Lower leg skin (tissue), 4 donors: ENCODE measurements at regions not wholly inside any gene's neighbourhood (a gene's known extent, or its start where the extent isn't known, plus 50 kb on each side); places are given as distances from the start of the nearest gene placed in this dataset.

ENCODE experiments used
- DNase-seq, 2 donors: peaks; one replicate each; pipeline ENCODE4 v3.0.0-alpha.2; 2019; ENCODE audit warnings: low spot score in 2 of 2
- H3K4me3 ChIP-seq: fragments of 200-600 bp; sonication (generic); 2 replicates; pipeline ENCODE4 v1.5.1; 2017; ENCODE audit warnings: mild to moderate bottlenecking, low read depth; ENCODE audit not compliant: poor library complexity, severe bottlenecking
- POLR2A ChIP-seq, 2 donors: fragments of 450-650 bp; IDR thresholded peaks; one replicate each; pipeline ENCODE4 v1.6.1; 2016 to 2017; ENCODE audit warnings: antibody characterized with exemption in 2 of 2, mild to moderate bottlenecking in 1 of 2, moderate library complexity in 1 of 2
- WGBS, 2 donors: methylation state at CpG; one replicate each; pipeline ENCODE4 v1.1.5; 2018; 5-methylcytosine and 5-hydroxymethylcytosine counted together
- intact Hi-C: fragments of 100-400 bp; cut with DNase I; formaldehyde crosslinking; loops from one replicate; pipeline ENCODE4 v1.15.0; 2023; ENCODE audit warnings: low total_unique reads
- TF ChIP-seq, protein P1 (sequence below), 3 donors: fragments of 450-650 bp; IDR thresholded peaks; one replicate each; pipeline ENCODE4 v1.5.1; 2016; ENCODE audit warnings: antibody characterized with exemption in 3 of 3, mild to moderate bottlenecking in 3 of 3, moderate library complexity in 2 of 3

- DNase-seq: no peak
- intact Hi-C loops: no loop called here
- WGBS, 2 donors: 84 to 87% methylated on average over 10 of the region's 10 CpGs
- no peak for TF ChIP-seq POLR2A (IDR thresholded peaks at IDR 0.05)
- TF ChIP-seq, protein P1, sequence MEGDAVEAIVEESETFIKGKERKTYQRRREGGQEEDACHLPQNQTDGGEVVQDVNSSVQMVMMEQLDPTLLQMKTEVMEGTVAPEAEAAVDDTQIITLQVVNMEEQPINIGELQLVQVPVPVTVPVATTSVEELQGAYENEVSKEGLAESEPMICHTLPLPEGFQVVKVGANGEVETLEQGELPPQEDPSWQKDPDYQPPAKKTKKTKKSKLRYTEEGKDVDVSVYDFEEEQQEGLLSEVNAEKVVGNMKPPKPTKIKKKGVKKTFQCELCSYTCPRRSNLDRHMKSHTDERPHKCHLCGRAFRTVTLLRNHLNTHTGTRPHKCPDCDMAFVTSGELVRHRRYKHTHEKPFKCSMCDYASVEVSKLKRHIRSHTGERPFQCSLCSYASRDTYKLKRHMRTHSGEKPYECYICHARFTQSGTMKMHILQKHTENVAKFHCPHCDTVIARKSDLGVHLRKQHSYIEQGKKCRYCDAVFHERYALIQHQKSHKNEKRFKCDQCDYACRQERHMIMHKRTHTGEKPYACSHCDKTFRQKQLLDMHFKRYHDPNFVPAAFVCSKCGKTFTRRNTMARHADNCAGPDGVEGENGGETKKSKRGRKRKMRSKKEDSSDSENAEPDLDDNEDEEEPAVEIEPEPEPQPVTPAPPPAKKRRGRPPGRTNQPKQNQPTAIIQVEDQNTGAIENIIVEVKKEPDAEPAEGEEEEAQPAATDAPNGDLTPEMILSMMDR (IDR thresholded peaks at IDR 0.05): no peak
- H3K4me3 ChIP-seq: no peak overlapping the region
Observed at GRCh38 chr15:47861111-47861903, 144.0 kb downstream of the SEMA6D start.

- no peak overlapping the region for H3K4me3 ChIP-seq
- TF ChIP-seq, protein P1 (IDR thresholded peaks at IDR 0.05): no peak
- TF ChIP-seq POLR2A (IDR thresholded peaks at IDR 0.05): no peak
- 78 to 84% methylated on average over 3 of the region's 3 CpGs for WGBS, 2 donors
- intact Hi-C loops: no loop called here
- DNase-seq: no peak
Observed at GRCh38 chr15:47862402-47862801, 145.1 kb downstream of the SEMA6D start.

- 38 to 50% methylated on average over 1 of the region's 1 CpG for WGBS, 2 donors
Observed at GRCh38 chr15:47866446-47866845, 149.1 kb downstream of the SEMA6D start.

DNA sequence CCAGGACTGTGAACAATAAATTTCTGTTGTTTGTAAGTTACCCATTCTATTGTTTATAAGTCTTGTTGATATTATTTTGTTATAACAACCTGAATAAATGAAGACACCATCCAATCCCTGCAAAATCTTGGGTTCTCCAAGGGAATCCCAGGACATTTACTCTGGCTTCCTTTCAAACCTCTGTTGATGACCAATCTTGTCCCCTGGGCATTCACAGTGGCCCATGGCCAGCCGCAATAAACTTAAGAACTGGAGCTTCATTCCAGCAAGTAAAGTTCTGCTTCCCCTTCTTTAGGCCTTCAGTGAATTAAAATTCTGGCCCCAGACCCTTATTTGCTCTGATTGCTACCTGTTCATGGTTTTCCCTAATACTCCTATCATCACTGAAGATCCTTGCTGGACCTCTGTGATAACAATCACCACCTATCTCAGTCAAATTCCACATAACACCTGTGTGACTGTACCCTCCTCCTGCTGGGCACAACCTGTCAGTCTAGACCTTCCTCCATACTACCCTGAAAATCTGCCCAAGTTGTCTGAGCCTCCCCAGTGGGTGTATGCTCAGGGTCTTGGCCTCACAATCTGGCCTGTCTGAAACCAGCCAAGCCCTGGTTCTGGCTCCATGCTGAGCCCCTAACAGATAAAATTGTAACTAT is 153.1 kb downstream of the SEMA6D start:
- WGBS, 2 donors: 84 to 89% methylated on average over 1 of the region's 1 CpG
- TF ChIP-seq, protein P1 (IDR thresholded peaks at IDR 0.05): no peak
- no peak for TF ChIP-seq POLR2A (IDR thresholded peaks at IDR 0.05)
- intact Hi-C loops: no loop called here
- no peak for DNase-seq
- no peak overlapping the region for H3K4me3 ChIP-seq

More at GRCh38 chr15:47866446-47866845, 149.1 kb downstream of the SEMA6D start:
- DNase-seq: no peak
- TF ChIP-seq, protein P1 (IDR thresholded peaks at IDR 0.05): no peak
- TF ChIP-seq POLR2A (IDR thresholded peaks at IDR 0.05): no peak
- intact Hi-C loops: no loop called here
- no peak overlapping the region for H3K4me3 ChIP-seq

- 77 to 80% methylated on average over 2 of the region's 2 CpGs for WGBS, 2 donors
- no peak for TF ChIP-seq POLR2A (IDR thresholded peaks at IDR 0.05)
- TF ChIP-seq, protein P1 (IDR thresholded peaks at IDR 0.05): no peak
- no peak overlapping the region for H3K4me3 ChIP-seq
- DNase-seq: no peak
- intact Hi-C loops: no loop called here
Observed at GRCh38 chr15:47870956-47871625, 153.8 kb downstream of the SEMA6D start.
